DMS 273 (cell line): ENCODE measurements at regions not wholly inside any gene's neighbourhood (a gene's known extent, or its start where the extent isn't known, plus 50 kb on each side); places are given as distances from the start of the nearest gene placed in this dataset.
"Not testable (repeated sequence)": the region's sequence is repeated elsewhere in the genome, so short reads cannot be mapped to it uniquely, and the experiment has no call there.

ENCODE experiments used
- DNase-seq: peaks from one replicate; lab custom pipeline; 2025; ENCODE audit not compliant: unreplicated experiment; lab: John Stamatoyannopoulos, UW

GRCh38 chrX:1060562-1060960 is 151.9 kb downstream of the CRLF2 start:
- no peak for DNase-seq

- DNase-seq, result no peak
Measured at GRCh38 chrX:1059576-1060561, 152.6 kb downstream of the CRLF2 start.

GRCh38 chrX:1053600-1053999 is 158.8 kb downstream of the CRLF2 start:
- DNase-seq, result not testable (repeated sequence)

- no peak for DNase-seq
Measured at GRCh38 chrX:1053072-1053471, 159.4 kb downstream of the CRLF2 start.

GRCh38 chrX:1052021-1052420 is 160.4 kb downstream of the CRLF2 start:
- DNase-seq, result no peak

- DNase-seq, result no peak
Measured at GRCh38 chrX:1051421-1051820, 161.0 kb downstream of the CRLF2 start.

- DNase-seq, result no peak
Measured at GRCh38 chrX:1045680-1046314, 166.7 kb downstream of the CRLF2 start.

GRCh38 chrX:1041091-1041490 is 171.4 kb downstream of the CRLF2 start:
- DNase-seq, result no peak

- DNase-seq, result not testable (repeated sequence)
Measured at GRCh38 chrX:1035931-1036330, 176.5 kb downstream of the CRLF2 start.

- no peak for DNase-seq
Measured at GRCh38 chrX:1035206-1035605, 177.2 kb downstream of the CRLF2 start.

GRCh38 chrX:1034717-1035116 is 177.7 kb downstream of the CRLF2 start:
- DNase-seq, result no peak

- DNase-seq, result no peak
Measured at GRCh38 chrX:1031521-1032430, 180.7 kb downstream of the CRLF2 start.

- DNase-seq, result no peak
Measured at GRCh38 chrX:1029494-1029893, 183.0 kb downstream of the CRLF2 start.

- DNase-seq, result no peak
Measured at GRCh38 chrX:1027680-1028079, 184.8 kb downstream of the CRLF2 start.

- DNase-seq, result no peak
Measured at GRCh38 chrX:1027133-1027532, 185.3 kb downstream of the CRLF2 start.

GRCh38 chrX:1026263-1027015 is 186.0 kb downstream of the CRLF2 start:
- no peak for DNase-seq

- no peak for DNase-seq
Measured at GRCh38 chrX:1025413-1025812, 187.0 kb downstream of the CRLF2 start.

- DNase-seq, result peak; percentile 49
Measured at GRCh38 chrX:1023676-1024075, 188.8 kb downstream of the CRLF2 start.

- not testable (repeated sequence) for DNase-seq
Measured at GRCh38 chrX:1021314-1021993, 191.0 kb downstream of the CRLF2 start.

GRCh38 chrX:1020634-1021166 is 191.7 kb downstream of the CRLF2 start:
- DNase-seq, result no peak
